ENCODE measurements at regions not wholly inside any gene's neighbourhood (a gene's known extent, or its start where the extent isn't known, plus 50 kb on each side); places are given as distances from the start of the nearest gene placed in this dataset.
A peak's percentile ranks its signal among the peaks of the same experiment; 100 is the strongest.

DNA sequence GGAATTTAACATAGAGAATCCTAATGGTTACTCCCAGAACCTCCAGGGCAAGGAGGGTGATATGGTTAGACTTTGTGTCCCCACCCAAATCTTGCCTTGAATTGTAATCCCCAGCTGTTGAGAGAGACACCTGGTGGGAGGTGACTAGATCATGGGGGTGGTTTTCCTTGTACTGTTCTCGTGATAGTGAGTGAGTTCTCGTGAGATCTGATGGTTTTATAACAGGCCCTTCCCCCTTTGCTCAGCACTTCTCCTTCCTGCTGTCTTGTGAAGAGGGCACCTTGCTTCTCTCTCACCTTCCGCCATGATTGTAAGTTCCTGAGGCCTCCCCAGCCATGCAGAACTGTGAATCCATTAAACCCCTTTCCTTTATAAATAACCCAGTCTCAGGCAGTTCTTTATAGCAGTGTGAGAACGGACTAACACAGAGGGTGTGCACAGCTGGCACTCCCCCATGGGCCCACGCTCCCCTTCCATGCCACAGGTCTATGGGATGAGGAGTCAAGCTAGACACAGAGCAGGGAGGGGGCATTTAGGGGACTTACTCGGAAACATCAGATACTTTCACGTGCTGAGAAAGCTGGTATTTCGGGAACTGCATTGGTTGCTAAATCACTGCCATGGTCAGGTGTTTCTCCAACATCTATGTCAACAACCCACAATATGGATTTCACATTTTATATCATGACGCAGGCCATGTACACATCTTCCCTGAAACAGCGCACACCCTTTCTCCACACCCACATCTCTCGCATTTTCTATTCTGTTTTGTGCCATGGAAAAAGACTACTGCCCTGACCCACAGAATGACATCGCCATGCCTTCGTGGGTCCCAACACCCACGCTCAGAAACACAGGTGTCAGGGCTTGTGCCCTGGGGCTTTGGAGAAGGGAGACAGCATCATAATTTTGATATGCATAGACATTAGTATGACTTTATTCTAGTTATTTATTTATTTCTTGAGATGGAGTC lies 199.1 kb upstream of the GSE1 start:
- no peak for DNase-seq

DNA sequence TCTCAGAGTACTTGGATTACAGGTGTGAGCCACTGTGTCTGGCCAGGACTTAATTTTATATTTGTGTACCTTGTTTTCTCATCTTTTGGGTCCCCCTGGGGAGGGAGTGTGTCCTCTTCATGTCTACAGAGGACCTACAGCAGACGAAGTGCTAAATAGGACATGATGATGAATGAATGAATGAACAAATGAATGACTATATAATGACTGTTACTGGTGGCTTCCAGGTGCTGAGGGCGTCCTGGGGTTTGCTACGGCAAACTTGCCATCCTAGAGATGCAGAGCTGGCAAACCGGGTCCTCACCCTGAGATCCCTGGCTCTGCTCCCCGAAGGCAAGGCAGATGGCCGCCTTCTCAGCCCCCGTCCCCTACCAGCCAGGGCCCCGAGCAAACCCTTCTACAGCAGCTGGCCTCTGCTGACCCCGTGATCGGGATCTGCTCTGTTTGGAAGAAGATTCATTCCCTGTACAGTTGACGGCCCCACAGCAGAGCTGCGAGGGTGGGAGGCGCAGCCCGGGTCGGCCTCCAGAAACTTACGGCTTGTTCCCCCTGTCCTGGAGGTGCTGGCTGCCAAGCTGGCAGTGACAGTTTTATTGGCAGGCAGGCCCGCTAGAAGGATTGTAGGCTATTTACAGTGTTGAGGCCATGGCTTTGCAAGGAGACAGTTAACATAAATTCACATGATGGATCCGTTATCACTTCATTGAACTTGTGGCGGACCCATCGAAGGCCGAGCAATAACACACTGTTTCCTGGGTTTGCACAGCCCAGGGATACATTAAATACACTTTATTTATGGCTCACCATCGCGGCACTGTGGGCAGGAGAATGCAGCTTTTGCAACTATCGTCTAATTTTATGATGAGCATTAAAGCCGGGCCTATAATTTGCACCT lies 197.7 kb upstream of the GSE1 start:
- DNase-seq = no peak

DNA sequence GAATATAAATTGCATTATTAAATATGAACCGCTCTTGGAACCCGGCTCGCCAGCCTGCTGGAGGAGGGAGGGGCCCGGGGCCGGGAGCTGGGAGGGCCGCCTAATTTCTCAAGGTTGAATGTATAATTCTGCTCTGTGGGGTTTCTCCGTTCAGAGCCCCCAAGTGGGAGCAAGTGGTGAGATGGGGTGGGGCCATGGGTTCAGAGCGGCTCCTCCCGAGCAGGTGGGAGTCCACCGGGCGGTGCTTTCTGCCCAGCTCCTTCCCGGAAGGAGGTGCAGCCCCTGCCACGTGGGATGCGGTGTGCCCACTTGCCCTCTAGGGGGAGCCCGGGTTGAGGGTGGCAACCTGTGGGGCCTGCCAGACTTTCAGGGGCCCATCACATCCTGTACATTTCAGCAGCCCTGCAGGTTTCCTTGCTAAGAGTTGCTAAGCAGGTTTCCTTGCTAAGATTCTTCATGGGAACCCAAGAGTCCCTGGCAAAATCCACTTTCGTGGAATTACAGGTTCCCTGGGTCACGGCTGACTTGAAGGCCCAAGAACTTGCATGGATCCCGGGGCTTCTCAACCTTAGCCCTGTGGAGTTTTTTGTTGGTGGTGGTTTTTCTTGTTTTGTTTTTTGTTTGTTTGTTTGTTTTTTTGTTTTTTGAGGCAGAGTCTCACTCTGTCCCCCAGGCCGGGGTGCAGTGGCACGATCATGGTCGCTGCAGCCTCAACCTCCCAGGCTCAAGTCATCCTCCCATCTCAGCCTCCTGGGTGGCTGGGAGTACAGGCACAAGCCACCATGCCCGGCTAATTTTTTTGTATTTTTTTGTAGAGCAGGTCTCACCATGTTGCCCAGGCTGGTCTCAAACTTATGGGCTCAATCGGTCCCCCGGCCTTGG lies 196.7 kb upstream of the GSE1 start:
- peak; percentile 72 to 77 for DNase-seq

DNA sequence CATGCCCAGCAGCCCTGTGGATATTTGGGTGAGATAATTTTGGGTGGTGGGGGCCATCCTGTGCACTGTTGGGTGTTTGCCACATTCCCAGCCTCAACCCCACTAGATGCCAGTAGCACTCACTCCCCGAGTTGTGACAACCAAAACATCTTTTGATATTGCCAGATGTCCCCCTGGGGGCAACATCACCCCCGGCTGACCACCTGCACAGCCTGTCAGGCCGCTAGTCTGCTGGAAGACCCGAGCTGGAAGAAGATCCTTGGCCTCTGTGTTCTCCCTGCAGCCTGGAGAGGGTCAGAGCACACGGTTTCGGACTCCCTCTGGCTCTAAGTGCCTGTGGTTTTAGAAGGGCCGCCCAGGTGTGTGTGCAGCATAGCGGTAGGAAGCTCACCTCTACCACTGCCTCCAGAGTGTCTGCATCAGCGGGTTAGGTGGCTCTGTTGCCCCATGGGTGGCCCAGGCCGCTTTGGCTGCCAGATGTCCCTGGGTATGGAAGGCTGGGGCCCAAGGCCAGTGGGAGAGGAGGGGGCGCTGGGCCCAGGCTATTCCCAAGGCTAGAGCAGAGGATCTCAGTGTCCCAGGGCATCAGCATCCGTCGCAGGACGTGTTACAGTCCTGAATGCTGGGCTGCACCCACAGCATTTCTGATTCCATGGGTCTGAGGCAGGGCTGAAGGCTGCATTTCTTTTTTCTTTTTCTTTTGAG lies 195.8 kb upstream of the GSE1 start:
- no peak for DNase-seq

DNA sequence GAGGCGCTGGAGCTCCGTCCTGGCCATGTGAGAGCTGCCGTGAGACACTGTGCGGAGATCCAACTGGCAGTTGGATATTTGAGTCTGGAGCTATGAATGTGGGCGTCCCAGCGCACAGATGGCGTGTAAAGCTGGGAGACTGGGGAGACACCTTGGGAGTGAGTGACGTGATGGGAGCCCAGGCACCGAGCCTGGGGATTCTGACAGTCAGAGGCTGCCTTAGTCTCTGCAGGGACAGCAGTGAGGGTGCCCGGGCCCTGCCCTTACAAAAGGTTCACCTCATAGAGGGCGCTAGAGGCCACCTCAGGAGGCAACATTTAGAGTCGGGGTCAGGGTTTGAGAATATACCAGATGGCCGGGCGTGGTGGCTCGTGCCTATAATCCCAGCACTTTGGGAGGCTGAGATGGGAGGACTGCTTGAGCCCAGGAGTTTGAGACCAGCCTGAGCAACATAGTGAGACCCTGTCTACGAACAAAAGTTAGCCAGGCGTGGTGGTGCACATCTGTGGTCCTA lies 194.1 kb upstream of the GSE1 start:
- DNase-seq = no peak

DNA sequence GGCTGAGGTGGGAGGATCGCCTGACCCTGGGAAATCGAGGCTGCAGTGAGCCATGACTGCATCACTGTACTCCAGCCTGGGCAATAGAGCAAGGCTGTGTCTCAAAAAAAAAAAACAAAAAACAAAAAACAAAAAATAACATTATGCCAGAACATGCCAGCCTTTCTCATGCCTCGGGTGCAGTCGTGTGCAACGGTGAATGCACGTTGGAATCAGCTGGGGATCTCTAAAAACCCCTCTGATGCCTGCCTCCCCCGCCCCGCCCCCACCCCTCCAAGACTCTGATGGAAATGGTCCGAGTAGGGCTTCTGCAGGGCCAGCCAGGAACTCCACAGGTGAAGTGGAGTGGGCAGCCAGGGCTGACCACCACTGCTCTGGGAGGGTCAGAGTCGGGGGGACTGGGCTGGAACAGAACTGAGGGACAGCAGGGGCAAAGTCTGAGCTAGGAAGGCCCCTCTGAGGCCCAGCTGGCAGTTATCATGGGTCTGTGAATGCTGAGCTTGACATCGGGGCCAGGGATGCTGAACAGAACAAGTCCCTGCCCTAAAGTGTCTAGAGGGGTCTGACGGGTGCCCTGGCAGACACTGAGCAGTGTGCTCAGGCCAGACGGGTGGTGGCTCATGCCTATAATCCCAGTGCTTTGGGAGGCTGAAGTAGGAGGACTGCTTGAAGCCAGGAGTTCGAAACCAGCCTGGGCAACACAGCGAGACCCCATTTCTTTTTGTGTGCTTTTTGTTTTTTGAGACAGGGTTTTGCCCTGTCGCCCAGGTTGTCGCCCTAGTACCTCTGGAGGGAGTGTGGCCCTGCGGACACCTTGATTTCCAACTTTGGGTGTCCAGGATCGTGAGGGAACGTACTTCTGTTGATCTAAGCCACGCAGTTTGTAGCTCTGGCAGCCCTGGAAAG lies 193.4 kb upstream of the GSE1 start:
- DNase-seq = no peak

DNA sequence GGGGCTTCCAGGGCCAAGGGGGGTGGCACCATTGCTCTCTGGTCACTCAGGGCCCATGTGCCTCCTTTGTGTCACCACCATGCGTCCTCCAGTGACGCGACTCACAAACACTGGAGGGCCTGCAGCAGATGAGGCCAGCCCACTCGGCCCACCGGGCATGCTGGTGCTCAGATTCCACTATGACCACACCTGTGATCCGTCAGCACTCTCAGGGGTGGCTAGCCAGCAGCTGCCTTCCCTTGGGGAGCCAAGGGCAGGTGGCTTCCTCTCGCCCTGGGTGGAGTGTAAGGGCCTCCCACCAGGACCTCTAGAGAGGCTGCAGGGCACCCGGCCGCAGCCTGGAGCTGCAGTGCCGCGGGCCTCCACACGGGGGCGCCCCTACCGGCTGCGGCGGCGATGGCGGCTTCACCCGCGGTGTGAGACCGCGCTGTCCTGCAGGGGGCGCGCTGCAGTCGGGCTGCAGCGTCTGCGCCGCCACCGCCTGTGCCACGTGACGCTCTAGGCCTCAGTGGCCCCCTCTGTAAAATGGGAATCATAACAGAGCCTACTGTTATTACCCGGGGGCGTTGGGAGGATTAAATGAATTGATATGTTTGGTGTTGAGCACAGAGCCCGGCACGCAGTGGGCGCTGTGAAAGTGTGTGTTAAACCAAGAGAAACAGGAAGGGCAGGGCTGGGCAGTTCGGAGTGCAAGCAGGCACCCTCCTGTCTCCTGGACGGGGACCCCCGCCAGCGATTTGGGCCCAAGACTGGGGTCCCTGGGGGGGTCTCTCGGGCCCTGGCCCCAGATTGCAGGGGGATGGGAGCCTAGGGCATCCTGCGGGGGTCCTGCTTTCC lies 192.4 kb upstream of the GSE1 start:
- peak; percentile 76 to 77 for DNase-seq

DNA sequence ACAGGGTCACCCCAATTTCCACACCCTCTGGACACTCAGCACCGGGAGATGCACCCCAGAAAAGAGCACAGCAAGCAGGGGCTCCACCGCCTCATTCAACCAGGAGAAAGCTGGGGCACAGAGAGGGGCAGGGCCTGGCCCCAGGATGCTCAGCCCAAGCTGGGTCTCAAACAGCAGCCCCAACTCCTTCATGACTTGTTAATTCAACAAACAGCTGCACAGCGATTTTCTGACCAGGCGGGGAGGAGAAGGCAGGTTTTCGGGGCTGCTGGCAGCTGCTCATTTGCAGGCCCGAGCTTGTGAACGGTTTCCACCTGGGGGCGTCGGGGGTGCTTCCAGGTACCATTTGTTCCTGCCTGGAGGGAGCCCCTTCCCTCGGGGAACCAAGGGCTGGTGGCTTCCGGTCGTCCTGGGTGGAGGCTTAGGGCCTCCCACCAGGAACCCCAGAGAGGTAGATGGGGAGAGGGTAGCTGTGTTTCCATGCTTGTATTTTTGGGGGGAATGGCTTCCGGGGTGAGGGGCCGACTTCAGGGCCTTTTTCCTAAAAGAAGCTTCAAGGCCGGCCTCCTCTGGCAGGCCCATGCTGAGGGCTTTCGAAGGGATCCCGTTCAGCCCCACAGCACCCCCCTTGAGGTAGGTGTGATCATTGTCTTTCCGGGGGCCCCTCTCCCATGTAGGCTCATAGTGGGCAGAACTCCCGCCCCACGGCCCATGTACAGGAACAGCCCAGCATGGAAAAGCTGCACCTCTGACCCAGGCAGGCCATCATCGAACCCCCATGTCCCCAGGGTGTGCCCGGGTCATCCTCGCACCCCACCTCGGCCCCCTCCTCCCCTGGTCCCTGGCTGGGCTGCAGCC lies 191.6 kb upstream of the GSE1 start:
- no peak for DNase-seq

DNA sequence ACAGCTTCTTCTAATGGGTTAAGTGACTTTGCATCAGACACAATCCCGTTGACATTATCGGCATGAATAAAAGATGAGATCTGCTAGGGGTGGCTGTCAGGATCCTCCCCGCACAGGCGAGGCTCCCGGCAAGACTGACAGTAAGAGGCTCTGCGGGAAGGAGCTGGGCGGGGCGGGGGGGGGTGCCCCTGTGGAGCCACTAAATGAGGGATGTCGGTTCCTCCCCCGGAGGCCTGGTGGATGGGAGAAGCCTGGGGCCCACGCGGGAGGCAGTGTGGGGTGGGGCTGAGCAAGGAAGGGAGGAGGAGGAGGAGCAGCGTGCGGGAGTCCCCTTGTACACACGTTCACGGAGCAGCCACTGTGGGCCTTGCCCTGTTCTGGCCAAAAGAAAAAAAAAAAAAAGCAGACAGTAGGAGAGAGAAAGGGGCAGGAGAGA lies 190.9 kb upstream of the GSE1 start:
- no peak for DNase-seq

DNA sequence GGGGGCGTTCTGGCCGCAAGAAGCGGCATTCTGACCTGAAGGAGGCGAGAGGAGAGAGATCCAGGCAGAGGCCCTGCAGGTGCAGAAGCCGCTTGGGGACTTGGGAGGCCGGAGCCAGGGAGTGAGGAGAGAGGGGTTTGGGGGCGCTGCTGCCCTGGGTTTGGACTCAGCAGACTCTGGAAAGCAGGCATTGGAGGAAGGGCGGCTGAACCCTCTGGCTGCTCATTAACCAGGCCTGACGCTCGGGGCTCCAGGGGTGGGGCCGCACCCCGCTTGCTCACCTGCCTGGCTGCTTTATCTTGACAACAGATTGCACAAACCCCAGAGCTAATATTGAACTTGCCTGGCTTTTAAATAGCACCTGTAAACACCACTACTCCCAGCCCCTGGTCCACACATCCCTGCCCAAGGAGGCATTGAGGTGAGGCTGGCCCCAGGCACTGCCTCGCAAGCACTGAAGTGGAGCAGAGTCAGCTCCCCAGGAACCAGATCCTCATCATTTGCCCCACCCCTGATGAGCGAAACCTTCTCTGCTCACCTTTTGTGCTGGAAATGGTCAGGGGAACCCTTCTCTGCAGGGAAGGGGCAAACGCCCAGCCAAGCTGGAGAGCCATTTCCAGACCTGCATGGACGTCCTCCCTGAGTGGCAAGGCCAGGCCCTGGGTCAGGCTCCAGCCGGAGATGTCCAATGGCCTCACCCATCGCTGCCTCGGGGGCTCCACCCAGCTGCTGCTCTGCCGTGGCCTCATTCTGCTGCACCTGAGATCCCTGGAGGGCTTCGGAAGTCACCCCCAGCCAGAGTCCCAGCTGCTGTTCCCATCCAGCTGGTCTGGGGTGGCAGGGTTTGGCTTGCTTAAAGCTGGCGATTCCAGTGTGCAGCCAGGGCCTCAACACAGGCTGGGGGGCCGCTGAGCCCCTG lies 190.2 kb upstream of the GSE1 start:
- DNase-seq = no peak

DNA sequence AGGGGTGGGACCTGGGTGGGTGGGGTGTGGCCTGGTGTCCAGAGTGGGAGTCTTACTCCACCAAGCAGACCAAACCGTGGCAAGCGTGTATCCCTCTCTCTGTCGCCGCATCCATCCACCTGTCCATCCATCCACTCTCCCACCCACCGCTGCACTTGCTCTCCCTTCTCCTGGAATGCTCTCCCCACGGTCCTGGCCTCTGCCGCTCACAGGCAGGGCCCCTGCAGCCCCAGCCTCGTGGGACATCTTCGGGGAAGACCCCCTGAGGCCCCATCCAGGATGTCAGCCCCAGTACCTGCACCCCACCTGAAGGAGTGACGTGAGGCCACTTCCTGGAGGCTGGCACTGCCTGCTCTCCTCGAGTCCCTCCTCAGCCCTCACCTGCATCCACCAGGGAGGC lies 189.5 kb upstream of the GSE1 start:
- DNase-seq = no peak

DNA sequence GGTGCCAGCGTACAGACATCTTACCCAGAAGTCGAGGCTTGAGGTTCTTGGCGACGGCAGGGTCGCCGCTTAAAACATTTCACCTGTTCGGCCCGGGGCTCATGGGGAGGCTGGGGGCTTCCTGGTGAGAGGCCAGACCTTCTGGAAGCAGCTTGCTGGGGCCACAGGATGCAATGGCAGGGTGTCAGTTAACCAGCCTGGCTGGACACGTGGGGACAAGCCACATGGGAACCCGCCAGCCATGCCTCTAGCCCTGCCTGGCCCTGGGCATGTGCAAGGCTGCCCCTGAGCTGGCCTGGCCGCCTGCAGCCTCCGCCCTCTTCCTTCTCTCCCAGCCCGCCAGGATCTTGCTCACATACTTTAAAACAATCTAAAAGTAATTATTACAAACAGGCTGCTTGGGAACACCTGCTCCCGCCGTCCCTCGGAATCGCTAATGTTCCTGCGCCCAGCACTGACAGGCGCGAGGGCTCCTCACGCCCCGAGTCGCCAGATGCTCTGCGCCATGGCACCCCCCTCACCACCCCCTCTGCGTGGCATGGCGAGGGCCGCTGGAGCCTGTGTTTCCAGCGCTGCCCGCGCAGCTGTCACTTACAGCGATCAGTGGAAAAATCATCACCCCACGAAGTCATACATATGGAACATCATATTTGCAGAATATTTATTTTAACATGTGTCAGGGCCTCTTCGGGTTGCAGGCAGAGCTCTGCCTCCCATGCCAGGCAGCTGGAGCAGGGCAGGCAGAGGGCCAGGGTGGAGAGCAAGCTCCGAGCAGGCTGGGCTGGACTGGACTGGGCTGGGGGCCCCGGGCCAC lies 188.7 kb upstream of the GSE1 start:
- no peak for DNase-seq

DNA sequence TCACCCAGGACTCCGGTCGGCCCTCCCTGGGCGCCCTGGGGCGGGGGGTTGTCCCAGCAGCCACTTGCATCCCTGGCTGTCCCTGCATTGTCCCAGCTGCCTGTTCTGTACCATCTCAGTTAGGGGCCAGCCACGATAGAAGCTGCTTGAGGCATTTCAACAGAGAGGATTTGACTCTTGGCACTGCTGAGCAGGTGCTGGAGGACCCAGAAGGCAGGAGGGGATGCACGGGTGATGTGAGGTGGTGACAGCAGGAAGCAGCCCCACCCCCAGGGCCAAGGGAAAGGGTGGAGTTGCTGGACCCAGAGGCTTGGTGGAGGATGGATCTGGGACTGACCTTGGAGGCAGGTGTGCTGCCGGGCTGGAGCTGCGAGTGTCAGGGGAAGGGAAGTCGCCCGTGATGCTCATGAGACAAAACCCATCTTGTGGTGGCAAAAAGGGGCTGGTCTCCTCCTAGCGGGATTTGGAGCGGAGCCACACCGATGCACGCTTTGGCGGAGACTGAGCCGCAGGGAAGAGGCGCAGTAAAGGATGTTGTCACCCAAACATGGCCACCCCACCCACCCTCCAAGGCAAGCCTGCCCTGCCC lies 188.0 kb upstream of the GSE1 start:
- DNase-seq = no peak

DNA sequence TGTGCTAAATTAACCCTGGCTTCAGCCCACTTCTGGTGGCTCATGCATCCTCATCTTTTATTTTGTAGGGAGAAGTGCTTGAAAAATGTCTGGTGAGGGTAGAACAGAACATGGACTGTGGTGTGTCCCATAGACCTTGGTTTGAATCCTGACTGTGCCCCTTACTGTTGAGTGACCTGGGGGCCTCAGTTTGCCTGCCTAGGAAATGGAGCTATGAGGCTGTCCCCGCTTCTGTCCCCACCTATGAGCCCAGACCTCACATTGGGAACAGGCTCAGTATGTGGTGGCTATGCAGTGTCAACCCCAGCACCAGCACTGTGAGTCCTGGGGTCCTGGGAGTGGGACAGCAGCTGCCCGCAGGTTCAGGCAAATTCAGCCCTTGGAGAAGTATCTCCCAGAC lies 186.3 kb upstream of the GSE1 start:
- no peak for DNase-seq

DNA sequence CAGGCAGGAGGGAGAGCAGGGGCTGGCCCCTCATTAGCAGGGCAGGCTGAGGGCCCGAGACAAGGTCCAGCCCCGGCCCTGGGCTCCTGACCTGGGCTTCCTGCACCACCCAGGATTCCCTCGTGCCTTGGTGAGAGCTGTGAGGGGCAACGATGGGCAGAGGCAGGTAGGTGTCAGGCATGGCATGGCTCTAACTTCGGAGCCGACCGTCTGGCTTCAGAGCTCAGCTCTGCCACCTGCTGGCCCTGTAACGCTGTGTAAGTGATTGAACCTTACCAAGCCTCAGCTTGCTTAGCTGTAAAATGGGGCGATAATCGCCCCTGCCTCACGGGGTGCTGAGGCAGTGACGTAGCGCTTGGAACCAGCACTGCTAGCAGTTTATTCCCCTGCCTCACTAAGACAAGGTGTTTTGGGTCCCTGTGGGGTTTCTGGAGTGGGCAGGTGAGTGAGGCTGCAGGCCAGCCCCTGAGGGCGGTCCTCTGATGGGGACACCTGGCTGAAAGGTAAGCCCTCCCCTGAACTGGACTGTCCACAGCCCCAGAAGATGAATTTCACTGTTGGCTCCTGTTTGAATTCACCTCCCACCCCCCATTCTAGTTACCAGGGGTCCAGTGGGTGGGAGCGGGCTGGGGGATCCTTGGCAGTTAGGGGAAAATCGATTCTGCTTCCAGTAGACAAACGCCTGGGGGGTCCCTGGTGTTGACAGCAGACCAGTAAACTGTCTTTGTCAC lies 184.8 kb upstream of the GSE1 start:
- DNase-seq = peak; percentile 27 to 46
